H1 (cell line): ENCODE measurements at regions not wholly inside any gene's neighbourhood (a gene's known extent, or its start where the extent isn't known, plus 50 kb on each side); places are given as distances from the start of the nearest gene placed in this dataset.

Source experiments
- CTCF ChIA-PET: fragments of 300-600 bp; sonication (Branson Sonifier 250); formaldehyde crosslinking; loops from one replicate; lab custom pipeline; 2021; ENCODE audit not compliant: partially characterized antibody; lab: Charles Lee
- POLR2A ChIA-PET: fragments of 300-600 bp; sonication (Branson Sonifier 250); formaldehyde crosslinking; loops from one replicate; lab custom pipeline; 2021; ENCODE audit warnings: inconsistent platforms; ENCODE audit not compliant: partially characterized antibody; lab: Charles Lee
- DNase-seq, 2 experiments: peaks; one replicate each; pipeline versions ENCODE4 v3.0.0 to v3.0.0-alpha.2; 2010 to 2022; ENCODE audit warnings: low spot score in 2 of 2, low read depth in 1 of 2, mixed read lengths in 1 of 2
- FAIRE-seq: peaks from 2 replicates; lab custom pipeline; 2011; peaks lifted over from hg19 to GRCh38; lab: Jason Lieb, UNC
- H2AFZ ChIP-seq: 2 replicates; pipeline ENCODE4 v1.8.1; 2012; ENCODE audit warnings: low read length, inconsistent platforms
- H2AK5ac ChIP-seq: 2 replicates; pipeline ENCODE4 v1.6.1; 2013; ENCODE audit warnings: low read depth, low read length
- H2BK120ac ChIP-seq: replicated peaks from 2 replicates; pipeline ENCODE3; 2013; ENCODE audit warnings: low read depth, low read length, inconsistent platforms
- H2BK12ac ChIP-seq: 2 replicates; pipeline ENCODE4 v1.6.1; 2013; ENCODE audit warnings: low read depth, low read length
- H2BK15ac ChIP-seq: 2 replicates; pipeline ENCODE4 v1.6.1; 2013; ENCODE audit warnings: low read length
- H2BK20ac ChIP-seq: 2 replicates; pipeline ENCODE4 v1.6.1; 2013; ENCODE audit warnings: low read length
- H2BK5ac ChIP-seq: 2 replicates; pipeline ENCODE4 v1.6.1; 2013; ENCODE audit warnings: low read depth, low read length
- H3K14ac ChIP-seq: 2 replicates; pipeline ENCODE4 v1.6.1; 2013; ENCODE audit warnings: inconsistent platforms; ENCODE audit not compliant: insufficient read length
- H3K18ac ChIP-seq: 2 replicates; pipeline ENCODE4 v1.6.1; 2013; ENCODE audit warnings: low read length; ENCODE audit errors: extremely low read depth
- H3K23ac ChIP-seq: 2 replicates; pipeline ENCODE4 v1.6.1; 2013; ENCODE audit warnings: inconsistent platforms; ENCODE audit not compliant: insufficient read length
- H3K23me2 ChIP-seq: 2 replicates; pipeline ENCODE4 v1.6.1; 2013; ENCODE audit warnings: low read depth, low read length
- H3K27ac ChIP-seq: 2 replicates; pipeline ENCODE4 v1.6.1; 2011; ENCODE audit warnings: low read depth, low read length, inconsistent platforms
- H3K27me3 ChIP-seq, 4 experiments: replicated peaks in 1 of 4; 1 replicate in 1 of 4; 2 replicates in 3 of 4; pipeline versions ENCODE4 v1.6.1 to v1.8.1; 2011 to 2013; ENCODE audit warnings: low read length in 3 of 4, mild to moderate bottlenecking in 3 of 4, inconsistent platforms in 2 of 4, mixed read lengths in 2 of 4, moderate library complexity in 1 of 4; ENCODE audit not compliant: control insufficient read depth in 3 of 4, insufficient read depth in 3 of 4; ENCODE audit errors: extremely low read depth in 1 of 4
- H3K36me3 ChIP-seq, 4 experiments: 2 replicates each; pipeline versions ENCODE4 v1.6.1 to v1.8.1; 2011 to 2013; ENCODE audit warnings: mild to moderate bottlenecking in 4 of 4, low read length in 3 of 4, moderate library complexity in 2 of 4, control low read depth in 1 of 4, inconsistent platforms in 1 of 4; ENCODE audit not compliant: insufficient read depth in 4 of 4, control insufficient read depth in 2 of 4
- H3K4ac ChIP-seq: replicated peaks from 2 replicates; pipeline ENCODE3; 2013; ENCODE audit warnings: low read length, low read depth, mixed read lengths, inconsistent platforms; ENCODE audit not compliant: insufficient read length
- H3K4me1 ChIP-seq, 4 experiments: replicated peaks in 1 of 4; 1 replicate in 1 of 4; 2 replicates in 3 of 4; pipeline versions ENCODE4 v1.6.1 to v1.8.1; 2011 to 2013; ENCODE audit warnings: low read length in 3 of 4, inconsistent platforms in 2 of 4, mixed read lengths in 1 of 4; ENCODE audit not compliant: insufficient read depth in 4 of 4, control insufficient read depth in 3 of 4
- H3K4me2 ChIP-seq, 2 experiments: 2 replicates each; pipeline versions ENCODE4 v1.6.1 to v1.8.1; 2011 to 2013; ENCODE audit warnings: low read depth in 2 of 2, low read length in 2 of 2, control low read depth in 1 of 2, inconsistent platforms in 1 of 2, mild to moderate bottlenecking in 1 of 2; ENCODE audit not compliant: insufficient read depth in 1 of 2
- H3K4me3 ChIP-seq, 4 experiments: fragments of 200-600, 300-600 bp in 1 of 4; sonication (generic), shearing (Covaris generic), sonication (Bioruptor Twin) in 1 of 4; 2 replicates each; pipeline versions ENCODE4 v1.5.1 to v1.8.1; 2011 to 2016; ENCODE audit warnings: low read length in 4 of 4, low read depth in 3 of 4, control low read depth in 2 of 4, inconsistent platforms in 2 of 4, mild to moderate bottlenecking in 2 of 4, mixed read lengths in 1 of 4, moderate library complexity in 1 of 4; ENCODE audit not compliant: insufficient read depth in 2 of 4; ENCODE audit errors: extremely low read depth in 1 of 4
- H3K56ac ChIP-seq: replicated peaks from 2 replicates; pipeline ENCODE3; 2013; ENCODE audit warnings: low read depth, mild to moderate bottlenecking, mixed read lengths, low read length, inconsistent platforms; ENCODE audit not compliant: insufficient read length
- H3K79me1 ChIP-seq: 2 replicates; pipeline ENCODE4 v1.6.1; 2013; ENCODE audit warnings: low read depth, low read length, control low read depth
- H3K79me2 ChIP-seq, 2 experiments: 2 replicates each; pipeline versions ENCODE4 v1.6.1 to v1.8.1; 2012 to 2013; ENCODE audit warnings: low read length in 2 of 2, mild to moderate bottlenecking in 2 of 2, inconsistent platforms in 1 of 2; ENCODE audit not compliant: insufficient read depth in 2 of 2, control insufficient read depth in 1 of 2
- H3K9ac ChIP-seq, 4 experiments: replicated peaks in 1 of 4; 1 replicate in 1 of 4; 2 replicates in 3 of 4; pipeline versions ENCODE4 v1.6.1 to v1.8.1; 2011 to 2013; ENCODE audit warnings: low read depth in 3 of 4, low read length in 3 of 4, control low read depth in 2 of 4, mild to moderate bottlenecking in 2 of 4, moderate library complexity in 2 of 4, inconsistent platforms in 1 of 4; ENCODE audit errors: extremely low read depth in 1 of 4
- H3K9me3 ChIP-seq, 2 experiments: 2 replicates each; pipeline versions ENCODE4 v1.6.1 to v1.8.1; 2012 to 2013; ENCODE audit warnings: mild to moderate bottlenecking in 2 of 2, moderate library complexity in 2 of 2, control low read depth in 1 of 2, inconsistent platforms in 1 of 2, low read depth in 1 of 2, low read length in 1 of 2, mixed read lengths in 1 of 2; ENCODE audit not compliant: insufficient read depth in 2 of 2
- H4K20me1 ChIP-seq, 2 experiments: replicated peaks in 1 of 2; 2 replicates each; pipeline versions ENCODE3 to v1.8.1; 2011 to 2013; ENCODE audit warnings: inconsistent platforms in 2 of 2, low read length in 2 of 2, mild to moderate bottlenecking in 1 of 2; ENCODE audit not compliant: insufficient read depth in 2 of 2, control insufficient read depth in 1 of 2
- H4K5ac ChIP-seq: 2 replicates; pipeline ENCODE4 v1.6.1; 2013; ENCODE audit warnings: low read length, low read depth, mixed read lengths, inconsistent platforms; ENCODE audit not compliant: insufficient read length
- H4K8ac ChIP-seq: 2 replicates; pipeline ENCODE4 v1.8.0; 2013; ENCODE audit warnings: mild to moderate bottlenecking, moderate library complexity, low read length, inconsistent platforms; ENCODE audit not compliant: insufficient read depth; ENCODE audit errors: extremely low read depth
- H4K91ac ChIP-seq: replicated peaks from 2 replicates; pipeline ENCODE3; 2013; ENCODE audit warnings: low read length, mixed read lengths, inconsistent platforms; ENCODE audit not compliant: insufficient read length
- BACH1 ChIP-seq: IDR thresholded peaks from 2 replicates; pipeline ENCODE4 v1.6.1; 2012; ENCODE audit warnings: low read length, improper control_type of control experiment
- BCL11A ChIP-seq, 2 experiments: IDR thresholded peaks; one replicate each; pipeline ENCODE4 v1.6.1; 2011; ENCODE audit warnings: low read depth in 2 of 2, low read length in 2 of 2, mild to moderate bottlenecking in 2 of 2
- CREB1 ChIP-seq: IDR thresholded peaks from 2 replicates; pipeline ENCODE4 v1.6.1; 2012; ENCODE audit warnings: inconsistent platforms
- FOSL1 ChIP-seq: IDR thresholded peaks from 2 replicates; pipeline ENCODE4 v1.6.1; 2011; ENCODE audit warnings: mild to moderate bottlenecking, low read depth, low read length, moderate library complexity; ENCODE audit not compliant: insufficient read depth
- HDAC6 ChIP-seq: IDR thresholded peaks from one replicate; pipeline ENCODE4 v1.7.1; 2012; ENCODE audit warnings: low read depth, mild to moderate bottlenecking, inconsistent platforms, low read length, moderate library complexity
- MAFK ChIP-seq: IDR thresholded peaks from 2 replicates; pipeline ENCODE4 v1.6.1; 2012; ENCODE audit warnings: low read depth, mild to moderate bottlenecking, improper control_type of control experiment, low read length
- NRF1 ChIP-seq: IDR thresholded peaks from 2 replicates; pipeline ENCODE4 v1.6.1; 2011; ENCODE audit warnings: mild to moderate bottlenecking, low read depth, low read length, improper control_type of control experiment
- SAP30 ChIP-seq: fragments of 300-600 bp; sonication (generic); IDR thresholded peaks from 2 replicates; pipeline ENCODE4 v1.7.1; 2012; ENCODE audit warnings: low read length, moderate library complexity, mild to moderate bottlenecking, inconsistent platforms; ENCODE audit not compliant: insufficient read depth, insufficient replicate concordance
- SIRT6 ChIP-seq: IDR thresholded peaks from one replicate; pipeline ENCODE4 v1.7.1; 2012; ENCODE audit warnings: low read length, inconsistent platforms
- SP4 ChIP-seq: IDR thresholded peaks from 2 replicates; pipeline ENCODE4 v1.6.1; 2012; ENCODE audit warnings: low read length, inconsistent platforms
- TEAD4 ChIP-seq: IDR thresholded peaks from 2 replicates; pipeline ENCODE4 v1.6.1; 2012; ENCODE audit warnings: low read depth, low read length, inconsistent platforms, mixed read lengths
- ZNF274 ChIP-seq: IDR thresholded peaks from 2 replicates; pipeline ENCODE4 v1.7.0; 2012; ENCODE audit warnings: low read length, borderline replicate concordance; ENCODE audit errors: extremely low read depth
- TF ChIP-seq, protein P1 (sequence below): IDR thresholded peaks from 2 replicates; pipeline ENCODE4 v1.6.1; 2012; ENCODE audit warnings: inconsistent platforms

DNA sequence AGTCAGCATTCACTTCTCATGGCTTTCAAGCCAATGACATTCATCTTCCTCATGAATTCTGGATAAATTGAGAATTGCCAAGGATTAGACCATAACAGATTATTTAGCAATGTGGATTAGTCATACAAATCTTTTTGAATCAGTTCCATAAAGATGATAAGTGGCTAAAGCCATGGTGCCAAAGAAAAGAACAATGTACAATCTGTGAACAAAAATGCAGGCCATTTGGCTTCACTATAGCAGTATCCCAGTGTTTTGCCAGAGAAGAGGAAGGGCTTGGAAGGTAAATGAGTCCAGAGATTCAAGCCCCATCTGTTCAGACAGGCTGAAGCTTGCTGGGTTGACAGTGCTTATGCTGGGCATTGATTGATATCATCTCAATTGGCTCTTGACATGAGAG lies 376.4 kb upstream of the LRRC7 start:
- no peak overlapping the region for H3K18ac ChIP-seq
- H3K4me3 ChIP-seq: no peak overlapping the region
- no peak overlapping the region for H3K23ac ChIP-seq
- no peak overlapping the region for H2BK120ac ChIP-seq
- H2AK5ac ChIP-seq: no peak overlapping the region
- H2BK15ac ChIP-seq: no peak overlapping the region
- H4K5ac ChIP-seq: no peak overlapping the region
- no peaks in the 10 kb centered on the region for H3K9me3 ChIP-seq
- H4K20me1 ChIP-seq: no peaks in the 10 kb centered on the region
- no peaks in the 10 kb centered on the region for H3K23me2 ChIP-seq
- H2BK12ac ChIP-seq: no peak overlapping the region
- POLR2A ChIA-PET: no interaction called here
- H3K79me1 ChIP-seq: no peaks in the 10 kb centered on the region
- no peak overlapping the region for H3K4me2 ChIP-seq
- no peak overlapping the region for H2AFZ ChIP-seq
- no peak overlapping the region for H3K9ac ChIP-seq
- peaks cover 0 to 1% (median 0%) of the 10 kb centered on the region in 4 experiments; a peak in 1 of 7 replicates for H3K27me3 ChIP-seq
- no peaks in the 10 kb centered on the region for H3K79me2 ChIP-seq
- H3K56ac ChIP-seq: no peak overlapping the region
- H3K4me1 ChIP-seq: no peaks in the 10 kb centered on the region
- no peak for DNase-seq
- TF ChIP-seq TEAD4 (no peak), BCL11A (IDR thresholded peaks at IDR 0.05; ENCODE audit: low read depth in 2 of 2, low read length in 2 of 2) (no peak), SIRT6 (no peak), SP4 (no peak), CREB1 (no peak), FOSL1 (no peak), BACH1 (no peak), MAFK (no peak), NRF1 (no peak), SAP30 (no peak), ZNF274 (no peak), HDAC6 (no peak)
- TF ChIP-seq, protein P1, sequence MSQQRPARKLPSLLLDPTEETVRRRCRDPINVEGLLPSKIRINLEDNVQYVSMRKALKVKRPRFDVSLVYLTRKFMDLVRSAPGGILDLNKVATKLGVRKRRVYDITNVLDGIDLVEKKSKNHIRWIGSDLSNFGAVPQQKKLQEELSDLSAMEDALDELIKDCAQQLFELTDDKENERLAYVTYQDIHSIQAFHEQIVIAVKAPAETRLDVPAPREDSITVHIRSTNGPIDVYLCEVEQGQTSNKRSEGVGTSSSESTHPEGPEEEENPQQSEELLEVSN: no peak
- TF ChIP-seq, all 59 proteins: peak for 0
- no peak overlapping the region for H3K27ac ChIP-seq
- no peak overlapping the region for H2BK5ac ChIP-seq
- CTCF ChIA-PET: no interaction called here
- no peaks in the 10 kb centered on the region; a peak in 1 of 8 replicates for H3K36me3 ChIP-seq
- no peak overlapping the region for H3K4ac ChIP-seq
- no peak overlapping the region for H3K14ac ChIP-seq
- no peak overlapping the region for H4K8ac ChIP-seq
- no peak overlapping the region for H2BK20ac ChIP-seq
- no peak for FAIRE-seq
- no peak overlapping the region for H4K91ac ChIP-seq
